ENCODE measurements at regions not wholly inside any gene's neighbourhood (a gene's known extent, or its start where the extent isn't known, plus 50 kb on each side); places are given as distances from the start of the nearest gene placed in this dataset.

- H3K36me3 ChIP-seq (ENCODE audit: control insufficient read depth, insufficient read depth, low read length): no peaks in the 10 kb centered on the region
- ATAC-seq (no peak), FAIRE-seq (no peak), DNase-seq (ENCODE audit: extremely low read depth in 1 of 4, low spot score in 3 of 4) (no peak)
- no peak overlapping the region for H3K4me3 ChIP-seq
- intact Hi-C loops (cut with micrococcal nuclease) (no loop called here), in situ Hi-C loops (cut with MboI) (no loop called here)
- H3K4me2 ChIP-seq (ENCODE audit: insufficient read depth, low read length): no peak overlapping the region
- H3K9me3 ChIP-seq (replicated peaks; ENCODE audit: control insufficient read depth, insufficient read depth, low read depth, low read length): no peaks in the 10 kb centered on the region
- no peaks in the 10 kb centered on the region for H3K79me2 ChIP-seq (ENCODE audit: control insufficient read depth, insufficient read depth, low read length)
- no peak overlapping the region for H3K9ac ChIP-seq (ENCODE audit: insufficient read depth in 1 of 2, low read depth in 2 of 2, low read length in 2 of 2)
- H4K20me1 ChIP-seq (replicated peaks; ENCODE audit: control insufficient read depth, insufficient read depth, low read length): no peaks in the 10 kb centered on the region
- WGBS (ENCODE audit: insufficient coverage, low coverage, missing lambda C conversion rate): 0% methylated on average over 3 of the region's 3 CpGs
- ChIA-PET CTCF (ENCODE audit: low intra/inter-chr PET ratio) (no interaction called here), POLR2A (interaction anchor here (0.6 kb wide), 1 partner anchor 181 kb away, joined by 4 read pairs; no protein-coding TSS in a partner anchor)
- no peaks in the 10 kb centered on the region for H3K4me1 ChIP-seq (replicated peaks in 1 of 2; ENCODE audit: control insufficient read depth in 2 of 2, insufficient read depth in 2 of 2, low read length in 2 of 2)
- no peaks in the 10 kb centered on the region for H3K9me1 ChIP-seq (ENCODE audit: control insufficient read depth, insufficient read depth, low read length)
- H2AFZ ChIP-seq (ENCODE audit: low read depth, low read length): no peak overlapping the region
- no peak for TF ChIP-seq HDAC6 (IDR thresholded peaks at IDR 0.05; ENCODE audit: low read depth, low read length)
- no peak for TF ChIP-seq KLF16 (IDR thresholded peaks at IDR 0.05)
- BruUV-seq (replicated peaks): no TSS peak
- no peaks in the 10 kb centered on the region for H3K27me3 ChIP-seq (ENCODE audit: control insufficient read depth in 2 of 2, insufficient read depth in 2 of 2, low read length in 2 of 2)
- H3K27ac ChIP-seq (ENCODE audit: extremely low read depth, low read depth, low read length): no peak overlapping the region
These were observed 474.1 kb downstream of the RNF144B start for GRCh38 chr6:18861204-18861603.

DNA sequence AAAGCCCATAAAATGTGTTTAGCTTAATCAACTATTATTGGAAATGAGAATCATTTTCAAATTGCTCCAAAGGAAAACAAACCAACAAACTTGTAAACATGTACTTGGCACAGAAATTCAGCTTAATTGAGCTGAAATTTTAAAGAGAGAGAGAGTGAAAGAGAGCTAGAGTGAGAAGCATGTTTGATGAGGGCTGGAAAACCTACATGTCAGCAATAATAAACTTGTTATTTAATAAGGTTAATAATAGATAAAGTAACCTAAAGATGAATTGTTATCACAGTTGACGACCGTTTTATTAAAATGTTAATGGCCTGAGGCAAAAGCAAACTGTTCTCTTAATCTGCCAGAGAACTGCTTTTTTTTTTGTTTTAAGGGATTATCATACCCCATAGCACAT is 496.1 kb downstream of the RNF144B start:
- no peaks in the 10 kb centered on the region for H3K9me3 ChIP-seq (replicated peaks; ENCODE audit: control insufficient read depth, insufficient read depth, low read depth, low read length)
- ChIA-PET POLR2A (no interaction called here), CTCF (ENCODE audit: low intra/inter-chr PET ratio) (no interaction called here)
- no peaks in the 10 kb centered on the region for H3K79me2 ChIP-seq (ENCODE audit: control insufficient read depth, insufficient read depth, low read length)
- no peaks in the 10 kb centered on the region for H3K9me1 ChIP-seq (ENCODE audit: control insufficient read depth, insufficient read depth, low read length)
- no peak overlapping the region for H3K4me2 ChIP-seq (ENCODE audit: insufficient read depth, low read length)
- no peak for ATAC-seq
- no peak overlapping the region for H3K9ac ChIP-seq (ENCODE audit: insufficient read depth in 1 of 2, low read depth in 2 of 2, low read length in 2 of 2)
- in situ Hi-C loops (cut with MboI): no loop called here
- no peak overlapping the region for H3K4me3 ChIP-seq
- no peak for DNase-seq (ENCODE audit: extremely low read depth in 1 of 4, low spot score in 3 of 4)
- H4K20me1 ChIP-seq (replicated peaks; ENCODE audit: control insufficient read depth, insufficient read depth, low read length): no peaks in the 10 kb centered on the region
- no TSS peak for BruUV-seq (replicated peaks)
- H2AFZ ChIP-seq (ENCODE audit: low read depth, low read length): no peak overlapping the region
- TF ChIP-seq NCOR1 (IDR thresholded peaks at IDR 0.05) (no peak), SRSF7 (optimal IDR thresholded peaks at IDR 0.05; ENCODE audit: low read depth, low read length) (no peak), ZNF583 (CRISPR knock-in tag; IDR thresholded peaks at IDR 0.05) (no peak), ZNF316 (IDR thresholded peaks at IDR 0.05) (0 out of 2 replicates have a peak, but pooled peaks have one; percentile 13), MAFF (IDR thresholded peaks at IDR 0.05; ENCODE audit: low read length) (0 out of 2 replicates have a peak, but pooled peaks have one; percentile 18), MBD2 (IDR thresholded peaks at IDR 0.05; ENCODE audit: borderline replicate concordance, low read depth) (no peak), MAFG (tag; conservative IDR thresholded peaks at IDR 0.05) (0 out of 2 replicates have a peak, but pooled peaks have one; percentile 10), ZNF143 (CRISPR knock-in tag; IDR thresholded peaks at IDR 0.05) (no peak)
- TF ChIP-seq, protein P1, sequence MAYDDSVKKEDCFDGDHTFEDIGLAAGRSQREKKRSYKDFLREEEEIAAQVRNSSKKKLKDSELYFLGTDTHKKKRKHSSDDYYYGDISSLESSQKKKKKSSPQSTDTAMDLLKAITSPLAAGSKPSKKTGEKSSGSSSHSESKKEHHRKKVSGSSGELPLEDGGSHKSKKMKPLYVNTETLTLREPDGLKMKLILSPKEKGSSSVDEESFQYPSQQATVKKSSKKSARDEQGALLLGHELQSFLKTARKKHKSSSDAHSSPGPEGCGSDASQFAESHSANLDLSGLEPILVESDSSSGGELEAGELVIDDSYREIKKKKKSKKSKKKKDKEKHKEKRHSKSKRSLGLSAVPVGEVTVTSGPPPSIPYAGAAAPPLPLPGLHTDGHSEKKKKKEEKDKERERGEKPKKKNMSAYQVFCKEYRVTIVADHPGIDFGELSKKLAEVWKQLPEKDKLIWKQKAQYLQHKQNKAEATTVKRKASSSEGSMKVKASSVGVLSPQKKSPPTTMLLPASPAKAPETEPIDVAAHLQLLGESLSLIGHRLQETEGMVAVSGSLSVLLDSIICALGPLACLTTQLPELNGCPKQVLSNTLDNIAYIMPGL (CRISPR knock-in tag; IDR thresholded peaks at IDR 0.05): no peak
- no peak overlapping the region for H3K27ac ChIP-seq (ENCODE audit: extremely low read depth, low read depth, low read length)
- no peaks in the 10 kb centered on the region for H3K36me3 ChIP-seq (ENCODE audit: control insufficient read depth, insufficient read depth, low read length)
- FAIRE-seq: no peak
- 0% methylated on average over 2 of the region's 2 CpGs for WGBS (ENCODE audit: insufficient coverage, low coverage, missing lambda C conversion rate)
- no peaks in the 10 kb centered on the region for H3K27me3 ChIP-seq (ENCODE audit: control insufficient read depth in 2 of 2, insufficient read depth in 2 of 2, low read length in 2 of 2)
- intact Hi-C loops (cut with micrococcal nuclease): no loop called here
- no peaks in the 10 kb centered on the region for H3K4me1 ChIP-seq (replicated peaks in 1 of 2; ENCODE audit: control insufficient read depth in 2 of 2, insufficient read depth in 2 of 2, low read length in 2 of 2)
